GM23338 (cell line): ENCODE measurements at regions not wholly inside any gene's neighbourhood (a gene's known extent, or its start where the extent isn't known, plus 50 kb on each side); places are given as distances from the start of the nearest gene placed in this dataset.

Experiments
- ATAC-seq: fragments of 200-7000 bp; cut with Tn5 transposase; 3 replicates; pipeline ENCODE4 v1.9.1; 2020
- DNase-seq: peaks from one replicate; pipeline ENCODE4 v3.0.0-alpha.2; 2015; ENCODE audit warnings: low spot score
- H2AFZ ChIP-seq: fragments of 200-600 bp; sonication (generic); 2 replicates; pipeline ENCODE4 v1.8.0; 2016; ENCODE audit warnings: antibody characterized with exemption, mild to moderate bottlenecking, moderate library complexity
- H3F3A ChIP-seq: fragments of 200-600 bp; sonication (generic); replicated peaks from 2 replicates; pipeline ENCODE4 v1.8.0; 2017; ENCODE audit warnings: antibody characterized with exemption, mixed run types, low read depth
- H3K27ac ChIP-seq: fragments of 200-600 bp; sonication (generic); 2 replicates; pipeline ENCODE4 v1.6.1; 2016; ENCODE audit warnings: low read depth
- H3K27me3 ChIP-seq: fragments of 200-600 bp; sonication (generic); 2 replicates; pipeline ENCODE4 v1.8.0; 2016; ENCODE audit warnings: mild to moderate bottlenecking, mixed run types, moderate library complexity; ENCODE audit not compliant: insufficient read depth
- H3K36me3 ChIP-seq: fragments of 200-600 bp; sonication (generic); 2 replicates; pipeline ENCODE4 v1.8.0; 2016; ENCODE audit warnings: mild to moderate bottlenecking; ENCODE audit not compliant: insufficient read depth
- H3K4me1 ChIP-seq: fragments of 200-600 bp; sonication (generic); 2 replicates; pipeline ENCODE4 v1.8.0; 2016; ENCODE audit warnings: mild to moderate bottlenecking, moderate library complexity; ENCODE audit not compliant: insufficient read depth
- H3K4me2 ChIP-seq: fragments of 200-600 bp; sonication (generic); 2 replicates; pipeline ENCODE4 v1.7.1; 2017; ENCODE audit warnings: mixed run types
- H3K4me3 ChIP-seq: fragments of 200-600 bp; sonication (generic); 2 replicates; pipeline ENCODE4 v1.6.1; 2016; ENCODE audit warnings: mixed run types
- H3K79me2 ChIP-seq: fragments of 200-600 bp; sonication (generic); replicated peaks from 2 replicates; pipeline ENCODE4 v1.8.0; 2017; ENCODE audit warnings: mild to moderate bottlenecking; ENCODE audit not compliant: insufficient read depth
- H3K9me2 ChIP-seq: fragments of 200-600 bp; sonication (generic); 2 replicates; pipeline ENCODE4 v1.8.0; 2017; ENCODE audit not compliant: insufficient read depth
- H4K20me1 ChIP-seq: fragments of 200-600 bp; sonication (generic); replicated peaks from 2 replicates; pipeline ENCODE4 v1.8.0; 2017; ENCODE audit warnings: mild to moderate bottlenecking; ENCODE audit not compliant: insufficient read depth
- H3K27ac Mint-ChIP-seq: 2 replicates; pipeline ENCODE4 v1.8.0; 2020; ENCODE audit warnings: inconsistent platforms, mild to moderate bottlenecking, moderate library complexity, mixed read lengths
- H3K27me3 Mint-ChIP-seq: 3 replicates; pipeline ENCODE4 v1.8.0; 2022; ENCODE audit warnings: low read depth, mild to moderate bottlenecking, moderate library complexity, mixed read lengths, inconsistent platforms; ENCODE audit not compliant: insufficient read depth, poor library complexity
- H3K36me3 Mint-ChIP-seq: 3 replicates; pipeline ENCODE4 v1.8.0; 2021; ENCODE audit warnings: low read depth, mild to moderate bottlenecking, inconsistent platforms, moderate library complexity, mixed read lengths
- H3K4me1 Mint-ChIP-seq: 3 replicates; pipeline ENCODE4 v1.8.0; 2020; ENCODE audit warnings: mild to moderate bottlenecking, inconsistent platforms, mixed read lengths
- H3K4me3 Mint-ChIP-seq: 3 replicates; pipeline ENCODE4 v1.8.0; 2021; ENCODE audit warnings: moderate library complexity, mild to moderate bottlenecking, inconsistent platforms, mixed read lengths
- H3K9me3 Mint-ChIP-seq: 3 replicates; pipeline ENCODE4 v1.8.0; 2020; ENCODE audit warnings: moderate library complexity, mild to moderate bottlenecking, inconsistent platforms, mixed read lengths
- CREB1 ChIP-seq: fragments of 250-450 bp; sonication (Bioruptor Pico); IDR thresholded peaks from 2 replicates; pipeline ENCODE4 v1.5.0; 2020; ENCODE audit warnings: low read depth, mild to moderate bottlenecking, moderate library complexity
- EZH2 ChIP-seq: fragments of 200-600 bp; sonication (generic); IDR thresholded peaks from one replicate; pipeline ENCODE4 v1.8.0; 2017; ENCODE audit warnings: antibody characterized with exemption, mild to moderate bottlenecking, low read depth; ENCODE audit not compliant: unreplicated experiment
- EZH2phosphoT487 ChIP-seq: fragments of 200-600 bp; sonication (generic); IDR thresholded peaks from one replicate; pipeline ENCODE4 v1.8.1; 2018; ENCODE audit warnings: antibody characterized with exemption; ENCODE audit not compliant: unreplicated experiment
- JUNB ChIP-seq: IDR thresholded peaks from one replicate; pipeline ENCODE4 v1.6.1; 2016; ENCODE audit warnings: antibody characterized with exemption; ENCODE audit not compliant: unreplicated experiment
- NANOG ChIP-seq: IDR thresholded peaks from 2 replicates; pipeline ENCODE4 v1.6.1; 2016; ENCODE audit warnings: antibody characterized with exemption, borderline replicate concordance
- POLR2AphosphoS5 ChIP-seq: IDR thresholded peaks from 2 replicates; pipeline ENCODE4 v1.6.1; 2016; ENCODE audit warnings: antibody characterized with exemption, low read depth
- STAT1 ChIP-seq: IDR thresholded peaks from one replicate; pipeline ENCODE4 v1.6.1; 2016; ENCODE audit warnings: antibody characterized with exemption; ENCODE audit not compliant: unreplicated experiment
- ZNF114 ChIP-seq: fragments of 250-450 bp; sonication (Bioruptor Pico); IDR thresholded peaks from 2 replicates; pipeline ENCODE4 v1.5.0; 2020; ENCODE audit warnings: mild to moderate bottlenecking, moderate library complexity
- ZNF331 ChIP-seq: fragments of 250-450 bp; sonication (Bioruptor Pico); IDR thresholded peaks from 2 replicates; pipeline ENCODE4 v1.5.0; 2020; ENCODE audit warnings: low read depth, mild to moderate bottlenecking, moderate library complexity
- TF ChIP-seq, protein P1 (sequence below): fragments of 250-450 bp; sonication (Bioruptor Pico); IDR thresholded peaks from 2 replicates; pipeline ENCODE4 v1.5.0; 2020; ENCODE audit warnings: mild to moderate bottlenecking, moderate library complexity
- TF ChIP-seq, protein P2 (sequence below): IDR thresholded peaks from one replicate; pipeline ENCODE4 v1.6.1; 2018; ENCODE audit warnings: antibody characterized with exemption; ENCODE audit not compliant: unreplicated experiment
- TF ChIP-seq, protein P3 (sequence below): IDR thresholded peaks from 2 replicates; pipeline ENCODE4 v1.6.1; 2016; ENCODE audit warnings: antibody characterized with exemption
- TF ChIP-seq, protein P4 (sequence below), 2 experiments: fragments of 200-600 bp in 1 of 2; sonication (generic) in 1 of 2; conservative IDR thresholded peaks; 2 replicates each; pipeline versions ENCODE4 v1.5.1 to v1.6.1; 2016 to 2017; ENCODE audit warnings: antibody characterized with exemption in 2 of 2, low read depth in 2 of 2, mild to moderate bottlenecking in 2 of 2, moderate library complexity in 1 of 2

DNA sequence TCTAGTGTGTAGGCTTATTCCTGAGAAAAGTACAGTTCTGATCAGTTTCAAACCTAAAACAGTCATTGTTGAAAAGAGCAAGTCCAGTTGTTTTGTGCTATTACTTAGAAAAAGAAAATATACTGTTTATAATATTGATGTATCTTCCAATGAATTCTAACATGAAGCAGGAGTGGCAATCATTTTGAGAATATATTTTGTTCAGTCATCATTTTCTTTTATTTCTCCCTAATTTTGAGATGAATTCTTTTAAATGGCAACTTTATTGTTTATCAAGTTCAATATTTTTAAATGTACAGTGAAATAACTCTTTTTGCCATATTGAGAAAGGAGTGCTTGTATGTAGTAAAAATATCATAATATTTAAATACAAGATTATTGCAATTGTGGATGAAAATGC lies 862.2 kb upstream of the MDGA2 start:
- no peak for ATAC-seq
- no peaks in the 10 kb centered on the region for H3F3A ChIP-seq
- H3K4me3 Mint-ChIP-seq: no peak overlapping the region
- H3K27me3 Mint-ChIP-seq: no peaks in the 10 kb centered on the region
- no peak overlapping the region for H2AFZ ChIP-seq
- H3K36me3 Mint-ChIP-seq: no peaks in the 10 kb centered on the region
- H3K4me1 ChIP-seq: no peaks in the 10 kb centered on the region
- no peaks in the 10 kb centered on the region for H3K36me3 ChIP-seq
- TF ChIP-seq POLR2AphosphoS5 (no peak), STAT1 (no peak), JUNB (no peak), CREB1 (CRISPR knock-in tag) (no peak), ZNF114 (CRISPR knock-in tag) (no peak), NANOG (no peak), EZH2phosphoT487 (no peak), ZNF331 (CRISPR knock-in tag) (no peak), EZH2 (no peak)
- TF ChIP-seq, protein P1, sequence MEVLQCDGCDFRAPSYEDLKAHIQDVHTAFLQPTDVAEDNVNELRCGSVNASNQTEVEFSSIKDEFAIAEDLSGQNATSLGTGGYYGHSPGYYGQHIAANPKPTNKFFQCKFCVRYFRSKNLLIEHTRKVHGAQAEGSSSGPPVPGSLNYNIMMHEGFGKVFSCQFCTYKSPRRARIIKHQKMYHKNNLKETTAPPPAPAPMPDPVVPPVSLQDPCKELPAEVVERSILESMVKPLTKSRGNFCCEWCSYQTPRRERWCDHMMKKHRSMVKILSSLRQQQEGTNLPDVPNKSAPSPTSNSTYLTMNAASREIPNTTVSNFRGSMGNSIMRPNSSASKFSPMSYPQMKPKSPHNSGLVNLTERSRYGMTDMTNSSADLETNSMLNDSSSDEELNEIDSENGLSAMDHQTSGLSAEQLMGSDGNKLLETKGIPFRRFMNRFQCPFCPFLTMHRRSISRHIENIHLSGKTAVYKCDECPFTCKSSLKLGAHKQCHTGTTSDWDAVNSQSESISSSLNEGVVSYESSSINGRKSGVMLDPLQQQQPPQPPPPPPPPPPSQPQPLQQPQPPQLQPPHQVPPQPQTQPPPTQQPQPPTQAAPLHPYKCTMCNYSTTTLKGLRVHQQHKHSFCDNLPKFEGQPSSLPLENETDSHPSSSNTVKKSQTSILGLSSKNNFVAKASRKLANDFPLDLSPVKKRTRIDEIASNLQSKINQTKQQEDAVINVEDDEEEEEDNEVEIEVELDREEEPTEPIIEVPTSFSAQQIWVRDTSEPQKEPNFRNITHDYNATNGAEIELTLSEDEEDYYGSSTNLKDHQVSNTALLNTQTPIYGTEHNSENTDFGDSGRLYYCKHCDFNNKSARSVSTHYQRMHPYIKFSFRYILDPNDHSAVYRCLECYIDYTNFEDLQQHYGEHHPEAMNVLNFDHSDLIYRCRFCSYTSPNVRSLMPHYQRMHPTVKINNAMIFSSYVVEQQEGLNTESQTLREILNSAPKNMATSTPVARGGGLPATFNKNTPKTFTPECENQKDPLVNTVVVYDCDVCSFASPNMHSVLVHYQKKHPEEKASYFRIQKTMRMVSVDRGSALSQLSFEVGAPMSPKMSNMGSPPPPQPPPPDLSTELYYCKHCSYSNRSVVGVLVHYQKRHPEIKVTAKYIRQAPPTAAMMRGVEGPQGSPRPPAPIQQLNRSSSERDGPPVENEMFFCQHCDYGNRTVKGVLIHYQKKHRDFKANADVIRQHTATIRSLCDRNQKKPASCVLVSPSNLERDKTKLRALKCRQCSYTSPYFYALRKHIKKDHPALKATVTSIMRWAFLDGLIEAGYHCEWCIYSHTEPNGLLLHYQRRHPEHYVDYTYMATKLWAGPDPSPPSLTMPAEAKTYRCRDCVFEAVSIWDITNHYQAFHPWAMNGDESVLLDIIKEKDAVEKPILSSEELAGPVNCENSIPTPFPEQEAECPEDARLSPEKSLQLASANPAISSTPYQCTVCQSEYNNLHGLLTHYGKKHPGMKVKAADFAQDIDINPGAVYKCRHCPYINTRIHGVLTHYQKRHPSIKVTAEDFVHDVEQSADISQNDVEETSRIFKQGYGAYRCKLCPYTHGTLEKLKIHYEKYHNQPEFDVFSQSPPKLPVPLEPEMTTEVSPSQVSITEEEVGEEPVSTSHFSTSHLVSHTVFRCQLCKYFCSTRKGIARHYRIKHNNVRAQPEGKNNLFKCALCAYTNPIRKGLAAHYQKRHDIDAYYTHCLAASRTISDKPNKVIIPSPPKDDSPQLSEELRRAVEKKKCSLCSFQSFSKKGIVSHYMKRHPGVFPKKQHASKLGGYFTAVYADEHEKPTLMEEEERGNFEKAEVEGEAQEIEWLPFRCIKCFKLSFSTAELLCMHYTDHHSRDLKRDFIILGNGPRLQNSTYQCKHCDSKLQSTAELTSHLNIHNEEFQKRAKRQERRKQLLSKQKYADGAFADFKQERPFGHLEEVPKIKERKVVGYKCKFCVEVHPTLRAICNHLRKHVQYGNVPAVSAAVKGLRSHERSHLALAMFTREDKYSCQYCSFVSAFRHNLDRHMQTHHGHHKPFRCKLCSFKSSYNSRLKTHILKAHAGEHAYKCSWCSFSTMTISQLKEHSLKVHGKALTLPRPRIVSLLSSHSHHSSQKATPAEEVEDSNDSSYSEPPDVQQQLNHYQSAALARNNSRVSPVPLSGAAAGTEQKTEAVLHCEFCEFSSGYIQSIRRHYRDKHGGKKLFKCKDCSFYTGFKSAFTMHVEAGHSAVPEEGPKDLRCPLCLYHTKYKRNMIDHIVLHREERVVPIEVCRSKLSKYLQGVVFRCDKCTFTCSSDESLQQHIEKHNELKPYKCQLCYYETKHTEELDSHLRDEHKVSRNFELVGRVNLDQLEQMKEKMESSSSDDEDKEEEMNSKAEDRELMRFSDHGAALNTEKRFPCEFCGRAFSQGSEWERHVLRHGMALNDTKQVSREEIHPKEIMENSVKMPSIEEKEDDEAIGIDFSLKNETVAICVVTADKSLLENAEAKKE (CRISPR knock-in tag): no peak
- TF ChIP-seq, protein P2, sequence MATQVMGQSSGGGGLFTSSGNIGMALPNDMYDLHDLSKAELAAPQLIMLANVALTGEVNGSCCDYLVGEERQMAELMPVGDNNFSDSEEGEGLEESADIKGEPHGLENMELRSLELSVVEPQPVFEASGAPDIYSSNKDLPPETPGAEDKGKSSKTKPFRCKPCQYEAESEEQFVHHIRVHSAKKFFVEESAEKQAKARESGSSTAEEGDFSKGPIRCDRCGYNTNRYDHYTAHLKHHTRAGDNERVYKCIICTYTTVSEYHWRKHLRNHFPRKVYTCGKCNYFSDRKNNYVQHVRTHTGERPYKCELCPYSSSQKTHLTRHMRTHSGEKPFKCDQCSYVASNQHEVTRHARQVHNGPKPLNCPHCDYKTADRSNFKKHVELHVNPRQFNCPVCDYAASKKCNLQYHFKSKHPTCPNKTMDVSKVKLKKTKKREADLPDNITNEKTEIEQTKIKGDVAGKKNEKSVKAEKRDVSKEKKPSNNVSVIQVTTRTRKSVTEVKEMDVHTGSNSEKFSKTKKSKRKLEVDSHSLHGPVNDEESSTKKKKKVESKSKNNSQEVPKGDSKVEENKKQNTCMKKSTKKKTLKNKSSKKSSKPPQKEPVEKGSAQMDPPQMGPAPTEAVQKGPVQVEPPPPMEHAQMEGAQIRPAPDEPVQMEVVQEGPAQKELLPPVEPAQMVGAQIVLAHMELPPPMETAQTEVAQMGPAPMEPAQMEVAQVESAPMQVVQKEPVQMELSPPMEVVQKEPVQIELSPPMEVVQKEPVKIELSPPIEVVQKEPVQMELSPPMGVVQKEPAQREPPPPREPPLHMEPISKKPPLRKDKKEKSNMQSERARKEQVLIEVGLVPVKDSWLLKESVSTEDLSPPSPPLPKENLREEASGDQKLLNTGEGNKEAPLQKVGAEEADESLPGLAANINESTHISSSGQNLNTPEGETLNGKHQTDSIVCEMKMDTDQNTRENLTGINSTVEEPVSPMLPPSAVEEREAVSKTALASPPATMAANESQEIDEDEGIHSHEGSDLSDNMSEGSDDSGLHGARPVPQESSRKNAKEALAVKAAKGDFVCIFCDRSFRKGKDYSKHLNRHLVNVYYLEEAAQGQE: no peak
- TF ChIP-seq, protein P3, sequence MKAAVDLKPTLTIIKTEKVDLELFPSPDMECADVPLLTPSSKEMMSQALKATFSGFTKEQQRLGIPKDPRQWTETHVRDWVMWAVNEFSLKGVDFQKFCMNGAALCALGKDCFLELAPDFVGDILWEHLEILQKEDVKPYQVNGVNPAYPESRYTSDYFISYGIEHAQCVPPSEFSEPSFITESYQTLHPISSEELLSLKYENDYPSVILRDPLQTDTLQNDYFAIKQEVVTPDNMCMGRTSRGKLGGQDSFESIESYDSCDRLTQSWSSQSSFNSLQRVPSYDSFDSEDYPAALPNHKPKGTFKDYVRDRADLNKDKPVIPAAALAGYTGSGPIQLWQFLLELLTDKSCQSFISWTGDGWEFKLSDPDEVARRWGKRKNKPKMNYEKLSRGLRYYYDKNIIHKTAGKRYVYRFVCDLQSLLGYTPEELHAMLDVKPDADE: no peak
- TF ChIP-seq, protein P4, sequence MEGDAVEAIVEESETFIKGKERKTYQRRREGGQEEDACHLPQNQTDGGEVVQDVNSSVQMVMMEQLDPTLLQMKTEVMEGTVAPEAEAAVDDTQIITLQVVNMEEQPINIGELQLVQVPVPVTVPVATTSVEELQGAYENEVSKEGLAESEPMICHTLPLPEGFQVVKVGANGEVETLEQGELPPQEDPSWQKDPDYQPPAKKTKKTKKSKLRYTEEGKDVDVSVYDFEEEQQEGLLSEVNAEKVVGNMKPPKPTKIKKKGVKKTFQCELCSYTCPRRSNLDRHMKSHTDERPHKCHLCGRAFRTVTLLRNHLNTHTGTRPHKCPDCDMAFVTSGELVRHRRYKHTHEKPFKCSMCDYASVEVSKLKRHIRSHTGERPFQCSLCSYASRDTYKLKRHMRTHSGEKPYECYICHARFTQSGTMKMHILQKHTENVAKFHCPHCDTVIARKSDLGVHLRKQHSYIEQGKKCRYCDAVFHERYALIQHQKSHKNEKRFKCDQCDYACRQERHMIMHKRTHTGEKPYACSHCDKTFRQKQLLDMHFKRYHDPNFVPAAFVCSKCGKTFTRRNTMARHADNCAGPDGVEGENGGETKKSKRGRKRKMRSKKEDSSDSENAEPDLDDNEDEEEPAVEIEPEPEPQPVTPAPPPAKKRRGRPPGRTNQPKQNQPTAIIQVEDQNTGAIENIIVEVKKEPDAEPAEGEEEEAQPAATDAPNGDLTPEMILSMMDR (conservative IDR thresholded peaks at IDR 0.05; ENCODE audit: low read depth in 2 of 2): no peak
- no peaks in the 10 kb centered on the region for H4K20me1 ChIP-seq
- no peaks in the 10 kb centered on the region for H3K79me2 ChIP-seq
- no peak for DNase-seq
- H3K4me2 ChIP-seq: no peak overlapping the region
- no peak overlapping the region for H3K27ac ChIP-seq
- H3K27me3 ChIP-seq: no peaks in the 10 kb centered on the region
- no peaks in the 10 kb centered on the region for H3K9me3 Mint-ChIP-seq
- no peak overlapping the region for H3K27ac Mint-ChIP-seq
- no peaks in the 10 kb centered on the region for H3K9me2 ChIP-seq
- peaks cover 2% of the 10 kb centered on the region; the same call in 1 of the 3 replicates for H3K4me1 Mint-ChIP-seq
- H3K4me3 ChIP-seq: no peak overlapping the region
